Smooth muscle cell (in vitro differentiated cells): ENCODE measurements at regions not wholly inside any gene's neighbourhood (a gene's known extent, or its start where the extent isn't known, plus 50 kb on each side); places are given as distances from the start of the nearest gene placed in this dataset. TPM values are rescaled to one million over a fixed set of nuclear protein-coding genes. Genes with fewer than 3 reads are reported as not detected.

Source experiments
- small RNA-seq: library from RNA; depleted of rRNA; stranded (forward); fragments of <200 nt; gene quantifications from one replicate; pipeline ENCODE3, GENCODE V24; 2014

Small RNA genes lying in the stretch of these regions (small RNA-seq; reads per million reads assigned to genes)
- gene RF00004 (not detected), gene RPL32P9 (not detected)
